ENCODE measurements at regions not wholly inside any gene's neighbourhood (a gene's known extent, or its start where the extent isn't known, plus 50 kb on each side); places are given as distances from the start of the nearest gene placed in this dataset.
"Not testable (repeated sequence)": the region's sequence is repeated elsewhere in the genome, so short reads cannot be mapped to it uniquely, and the experiment has no call there.

- no peak for DNase-seq (ENCODE audit: low read depth in 4 of 4, low spot score in 3 of 4)
Measured at GRCh38 chr20:56689318-56689717, 60.2 kb downstream of the TFAP2C start.

GRCh38 chr20:56689852-56690485 lies 60.9 kb downstream of the TFAP2C start:
- DNase-seq (ENCODE audit: low read depth in 4 of 4, low spot score in 3 of 4): no peak

- no peak for DNase-seq (ENCODE audit: low read depth in 4 of 4, low spot score in 3 of 4)
Measured at GRCh38 chr20:56690531-56691175, 61.5 kb downstream of the TFAP2C start.

DNA sequence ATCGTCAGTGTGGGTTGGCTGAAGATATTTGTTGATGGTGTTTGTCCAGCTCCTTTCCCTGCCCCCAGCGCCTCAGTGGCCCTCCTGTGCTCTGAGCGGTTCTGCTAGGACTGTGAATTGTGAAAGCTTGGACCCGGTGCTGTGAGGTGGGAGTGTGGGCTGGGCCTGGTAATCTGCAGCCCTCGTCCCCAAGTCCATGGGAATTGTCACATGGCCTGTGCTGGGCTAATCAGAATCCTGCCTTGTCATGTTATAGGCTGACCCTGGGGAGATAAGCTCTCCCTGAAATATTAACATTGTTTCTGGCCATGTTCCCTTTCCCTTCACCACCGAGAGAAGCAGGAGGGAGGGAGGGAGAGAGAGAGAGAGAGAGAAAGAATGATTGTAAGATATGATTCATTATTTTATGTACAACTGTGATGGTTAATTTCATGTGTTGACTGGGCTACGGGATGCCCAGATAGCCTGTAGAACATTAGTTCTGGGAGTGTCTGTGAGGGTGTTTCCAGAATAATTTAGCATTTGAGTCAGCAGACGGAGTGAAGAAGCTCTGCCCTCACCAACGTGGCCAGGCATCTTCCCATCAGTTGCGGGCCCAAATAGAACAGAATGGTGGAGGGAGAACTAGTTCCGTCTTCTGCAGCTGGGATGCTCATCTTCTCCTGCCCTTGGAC lies 62.4 kb downstream of the TFAP2C start:
- no peak for DNase-seq (ENCODE audit: low read depth in 4 of 4, low spot score in 3 of 4)

- no peak for DNase-seq (ENCODE audit: low read depth in 4 of 4, low spot score in 3 of 4)
Measured at GRCh38 chr20:56693217-56693616, 64.1 kb downstream of the TFAP2C start.

DNA sequence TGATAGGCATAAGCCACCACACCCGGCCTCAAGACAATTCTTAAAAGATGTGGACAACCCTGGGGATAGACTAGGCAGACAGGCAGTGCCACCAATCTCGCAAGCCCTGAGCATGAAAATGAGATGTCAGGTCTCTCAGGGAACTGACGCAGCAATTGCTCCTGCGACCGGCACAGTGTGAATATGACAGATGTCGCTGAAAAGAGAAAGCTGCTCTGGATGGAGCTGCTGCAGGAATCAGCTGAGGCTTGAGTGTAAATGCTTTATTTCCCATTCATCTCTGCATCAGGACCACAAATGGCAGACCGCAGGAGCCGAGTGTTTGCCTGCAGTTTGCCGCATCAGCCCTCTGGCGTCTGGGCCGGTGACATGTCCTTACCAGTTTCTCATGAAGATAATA lies 68.4 kb downstream of the TFAP2C start:
- DNase-seq (ENCODE audit: low read depth in 4 of 4, low spot score in 3 of 4): no peak

DNA sequence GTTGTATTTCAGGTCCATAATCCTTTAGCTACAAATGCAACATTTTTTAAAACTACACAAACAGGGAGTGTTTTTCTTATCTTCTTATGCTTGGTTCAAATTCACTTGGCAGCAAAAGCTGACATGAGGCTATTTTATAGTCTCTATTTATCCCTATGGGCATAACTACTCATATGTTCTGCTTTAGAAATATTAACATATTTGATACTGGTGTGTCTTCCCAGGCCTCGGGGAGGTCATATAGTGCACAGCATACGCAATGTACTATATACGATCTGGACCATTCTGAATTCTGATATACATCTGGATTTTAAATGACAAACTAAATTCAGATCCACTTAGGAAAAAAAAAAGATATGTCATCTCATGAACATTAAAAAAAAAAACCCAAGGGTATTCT lies 69.2 kb downstream of the TFAP2C start:
- no peak for DNase-seq (ENCODE audit: low read depth in 4 of 4, low spot score in 3 of 4)

DNA sequence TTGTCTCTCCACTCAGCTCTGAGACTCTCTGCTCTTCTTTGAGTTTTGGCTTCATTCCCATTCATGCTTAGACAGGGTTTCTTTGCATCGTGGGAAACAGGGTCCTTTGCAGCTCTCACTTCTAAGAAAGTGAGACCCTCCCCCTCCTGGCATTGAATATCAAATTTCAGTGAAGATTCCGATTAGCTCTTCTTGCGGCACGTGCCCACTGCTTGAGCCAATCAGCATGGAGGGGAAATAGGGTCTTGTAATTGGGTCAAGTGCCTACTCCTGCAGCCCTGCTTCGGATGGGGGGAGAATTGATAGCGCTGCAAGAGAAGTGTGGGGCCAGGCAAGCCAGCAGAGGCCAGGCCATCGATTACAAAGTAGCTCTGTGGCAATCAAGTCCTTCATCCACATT lies 69.6 kb downstream of the TFAP2C start:
- no peak for DNase-seq (ENCODE audit: low read depth in 4 of 4, low spot score in 3 of 4)

DNA sequence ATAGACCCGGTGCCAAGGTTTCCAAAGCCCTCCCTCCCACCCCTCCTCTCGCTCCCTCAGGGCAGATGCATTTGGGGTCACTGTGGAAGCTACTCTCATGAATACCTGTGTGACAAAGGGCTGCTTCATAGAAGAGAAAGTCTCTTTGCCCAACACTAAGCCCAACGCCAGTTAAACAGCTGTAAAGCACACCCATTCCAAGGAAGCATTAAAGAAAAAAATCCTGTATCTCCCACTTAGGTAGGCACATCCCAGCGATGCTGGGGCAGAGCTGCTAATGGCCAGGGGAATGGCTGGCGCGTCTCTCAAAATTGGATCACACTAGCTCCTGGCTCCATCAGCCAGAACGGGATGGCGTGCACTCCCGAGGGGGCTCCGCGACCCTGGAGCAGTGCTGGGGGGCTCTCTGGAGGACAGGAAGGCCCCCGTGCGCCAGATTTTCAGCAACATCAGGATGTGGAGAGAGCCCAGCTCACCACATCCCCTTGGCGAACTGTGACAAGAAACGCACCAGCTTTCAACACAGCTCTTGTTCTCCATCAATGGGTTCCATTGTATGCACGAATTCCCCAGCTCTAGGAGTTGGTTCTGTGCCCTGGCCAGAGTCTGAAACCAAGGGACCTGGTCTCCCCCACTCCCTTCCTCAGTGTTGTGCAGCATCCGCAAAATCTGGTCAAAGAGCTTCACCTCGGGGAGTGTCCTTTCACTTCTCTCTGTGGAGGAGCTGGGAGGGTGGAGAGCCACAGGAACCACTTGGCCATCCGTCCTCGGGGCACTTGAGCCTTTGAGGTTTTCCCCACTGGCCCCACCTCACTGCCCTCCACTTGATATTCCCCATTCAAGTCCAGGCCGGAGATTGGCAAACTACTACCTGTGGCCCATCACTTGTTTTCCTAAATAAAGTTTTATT lies 74.1 kb downstream of the TFAP2C start:
- DNase-seq (ENCODE audit: low read depth in 4 of 4, low spot score in 3 of 4): no peak

DNA sequence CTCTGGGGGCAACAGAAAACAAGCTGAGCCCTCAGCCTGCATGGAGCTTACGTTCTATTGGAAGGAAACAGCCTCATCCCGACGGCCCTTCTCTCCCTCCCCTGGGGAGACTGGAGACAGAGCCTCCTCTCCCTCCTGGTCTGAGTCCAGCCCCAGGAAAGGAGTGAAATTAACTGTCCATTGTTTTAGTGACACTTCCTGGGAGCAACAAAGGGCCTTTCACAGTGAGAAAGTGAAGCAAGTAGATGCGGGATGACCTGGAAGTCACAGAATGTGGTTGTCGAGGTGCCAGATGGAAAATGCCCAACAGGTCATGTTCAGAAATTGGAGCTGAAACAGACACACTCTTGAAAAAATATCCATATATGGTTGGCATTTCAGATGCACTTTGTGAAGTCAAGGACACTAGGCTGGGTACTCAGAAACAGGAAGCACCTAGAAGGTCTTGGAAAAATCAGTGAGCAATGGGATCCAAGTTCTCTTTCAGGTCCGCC lies 77.8 kb downstream of the TFAP2C start:
- no peak for DNase-seq (ENCODE audit: low read depth in 4 of 4, low spot score in 3 of 4)

DNA sequence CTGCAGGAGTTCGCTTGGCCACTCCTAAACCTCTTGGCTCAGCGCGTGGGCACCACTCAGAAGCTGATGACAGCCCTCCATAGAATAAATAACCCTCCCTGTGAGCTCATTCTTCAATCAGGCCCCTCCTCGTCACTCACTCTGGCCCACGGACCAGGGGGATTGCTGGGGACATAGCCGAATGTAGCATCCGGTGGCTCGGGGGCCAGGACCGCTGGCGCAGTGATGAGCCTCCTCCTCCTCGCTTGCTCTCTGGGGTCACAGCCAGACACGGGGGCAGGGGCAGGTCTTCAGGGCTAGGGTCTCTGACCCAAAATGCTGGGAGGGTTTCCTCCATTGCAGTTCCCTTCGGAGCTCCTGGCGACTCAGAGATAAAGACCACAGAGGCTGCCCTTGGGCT lies 79.9 kb downstream of the TFAP2C start:
- DNase-seq (ENCODE audit: low read depth in 4 of 4, low spot score in 3 of 4): no peak

DNA sequence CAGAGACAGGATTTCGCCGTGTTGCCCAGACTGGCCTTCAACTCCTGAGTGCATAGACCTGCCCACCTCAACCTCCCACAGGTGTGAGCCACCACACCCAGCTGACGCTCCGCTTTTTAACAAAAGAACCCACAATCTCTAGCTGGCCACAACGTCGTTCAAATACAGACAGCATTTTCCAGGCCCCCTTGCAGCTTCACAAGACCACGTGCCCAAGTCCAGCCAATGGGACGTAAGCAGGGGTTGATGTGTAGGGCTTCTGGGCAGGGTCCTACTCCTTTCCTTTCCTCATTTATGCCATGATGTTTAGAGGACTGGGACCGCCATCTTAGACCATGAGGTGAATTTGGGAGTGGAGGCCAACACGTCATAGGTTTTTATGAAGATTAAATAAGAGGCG lies 81.0 kb downstream of the TFAP2C start:
- DNase-seq (ENCODE audit: low read depth in 4 of 4, low spot score in 3 of 4): no peak

- not testable (repeated sequence) for DNase-seq (ENCODE audit: low read depth in 4 of 4, low spot score in 3 of 4)
Measured at GRCh38 chr20:56710577-56710976, 81.5 kb downstream of the TFAP2C start.

GRCh38 chr20:56711018-56711417 lies 81.9 kb downstream of the TFAP2C start:
- no peak for DNase-seq (ENCODE audit: low read depth in 4 of 4, low spot score in 3 of 4)

DNA sequence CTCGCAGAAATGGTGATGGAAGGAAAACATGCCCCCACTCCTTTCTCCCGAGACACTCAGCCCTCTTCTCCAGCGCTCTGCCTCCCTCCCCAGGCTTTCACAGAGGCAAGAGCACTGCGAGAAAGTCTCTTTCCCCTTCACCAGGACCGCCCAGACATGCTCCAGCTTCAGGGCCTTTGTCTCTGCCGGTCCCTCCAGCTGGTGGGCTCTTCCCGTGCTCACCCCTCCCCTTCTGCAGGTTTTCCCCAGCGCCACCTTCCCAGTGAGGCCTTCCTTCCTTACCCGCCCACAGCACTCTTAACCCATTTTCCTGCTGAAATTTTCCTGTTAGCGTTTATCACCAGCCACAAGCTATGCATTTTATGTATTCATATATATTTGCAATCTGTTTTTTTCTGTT lies 86.2 kb downstream of the TFAP2C start:
- DNase-seq (ENCODE audit: low read depth in 4 of 4, low spot score in 3 of 4): no peak

GRCh38 chr20:56715902-56716519 lies 86.9 kb downstream of the TFAP2C start:
- no peak for DNase-seq (ENCODE audit: low read depth in 4 of 4, low spot score in 3 of 4)

- no peak for DNase-seq (ENCODE audit: low read depth in 4 of 4, low spot score in 3 of 4)
Measured at GRCh38 chr20:56716806-56717205, 87.7 kb downstream of the TFAP2C start.

- DNase-seq (ENCODE audit: low read depth in 4 of 4, low spot score in 3 of 4): no peak
Measured at GRCh38 chr20:56718816-56719215, 89.7 kb downstream of the TFAP2C start.

DNA sequence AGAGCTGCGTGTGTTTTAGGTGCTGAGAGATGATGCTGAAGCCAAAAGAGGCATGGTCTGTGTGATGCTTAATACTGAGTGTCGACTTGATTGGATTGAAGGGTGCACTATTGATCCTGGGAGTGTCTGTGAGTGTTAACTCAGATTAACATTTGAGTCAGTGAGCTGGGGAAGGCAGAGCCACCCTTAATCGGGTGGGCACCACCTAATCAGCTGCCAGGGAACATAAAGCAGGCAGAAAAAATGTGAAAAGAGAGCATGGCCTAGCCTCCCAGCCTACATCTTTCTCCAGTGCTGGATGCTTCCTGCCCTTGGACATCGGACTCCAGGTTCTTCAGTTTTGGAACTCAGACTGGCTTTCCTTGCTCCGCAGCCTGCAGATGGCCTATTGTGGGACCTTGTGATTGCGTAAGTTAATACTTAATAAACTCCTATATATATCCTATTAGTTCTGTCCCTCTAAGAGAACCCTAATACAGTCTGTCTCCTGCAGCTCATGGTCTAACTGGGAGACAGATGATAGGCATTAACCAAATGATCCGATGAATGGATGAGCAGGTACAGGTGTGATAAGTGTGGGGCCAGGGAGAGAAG lies 91.6 kb downstream of the TFAP2C start:
- DNase-seq (ENCODE audit: low read depth in 4 of 4, low spot score in 3 of 4): no peak

DNA sequence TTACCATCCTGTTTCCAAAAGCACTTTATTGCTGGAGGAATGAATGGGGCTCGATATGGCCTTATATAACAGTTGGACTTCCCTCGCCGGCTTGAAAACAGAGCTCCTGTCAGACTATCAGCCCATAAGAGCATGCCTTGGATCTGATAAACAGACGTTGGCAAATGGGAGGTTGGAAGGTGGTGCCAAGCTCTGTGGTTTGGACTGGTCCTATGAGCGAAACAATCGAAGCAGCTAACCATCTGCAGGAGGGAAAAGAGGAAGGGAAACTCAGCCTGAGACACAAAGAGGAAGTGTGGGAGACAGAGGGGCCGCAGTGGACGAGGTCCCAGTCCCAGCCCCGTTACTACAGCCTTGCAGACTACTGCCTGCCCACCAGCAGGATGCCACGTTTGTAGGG lies 92.9 kb downstream of the TFAP2C start:
- no peak for DNase-seq (ENCODE audit: low read depth in 4 of 4, low spot score in 3 of 4)

Measured in right renal pelvis (tissue), 4 donors.